H9 (cell line): ENCODE measurements at regions not wholly inside any gene's neighbourhood (a gene's known extent, or its start where the extent isn't known, plus 50 kb on each side); places are given as distances from the start of the nearest gene placed in this dataset.

Source experiments
- DNase-seq: peaks from one replicate; pipeline ENCODE4 v3.0.0-alpha.2; 2017
- H2AFZ ChIP-seq: one replicate; pipeline ENCODE4 v1.6.1; 2013; ENCODE audit warnings: mild to moderate bottlenecking, low read length, control low read depth, moderate library complexity
- H2AK5ac ChIP-seq: 2 replicates; pipeline ENCODE4 v1.6.1; 2013; ENCODE audit warnings: low read length, control low read depth, mixed read lengths; ENCODE audit not compliant: insufficient read length
- H2BK120ac ChIP-seq: one replicate; pipeline ENCODE4 v1.6.1; 2013; ENCODE audit warnings: low read depth, mild to moderate bottlenecking, low read length, control low read depth, inconsistent platforms; ENCODE audit not compliant: poor library complexity, severe bottlenecking
- H2BK12ac ChIP-seq: 2 replicates; pipeline ENCODE4 v1.6.1; 2013; ENCODE audit warnings: low read length, control low read depth, mixed read lengths, low read depth; ENCODE audit not compliant: insufficient read length
- H2BK15ac ChIP-seq: 2 replicates; pipeline ENCODE4 v1.6.1; 2013; ENCODE audit warnings: low read depth, low read length, control low read depth
- H2BK20ac ChIP-seq: one replicate; pipeline ENCODE4 v1.6.1; 2013; ENCODE audit warnings: low read depth, mild to moderate bottlenecking, low read length, control low read depth, inconsistent platforms; ENCODE audit not compliant: poor library complexity, severe bottlenecking
- H2BK5ac ChIP-seq: 2 replicates; pipeline ENCODE4 v1.6.1; 2013; ENCODE audit warnings: low read length, control low read depth, mixed read lengths; ENCODE audit not compliant: insufficient read length
- H3K14ac ChIP-seq: 2 replicates; pipeline ENCODE4 v1.6.1; 2013; ENCODE audit warnings: low read length, control low read depth; ENCODE audit not compliant: insufficient read depth
- H3K18ac ChIP-seq: 2 replicates; pipeline ENCODE4 v1.6.1; 2013; ENCODE audit warnings: low read depth, mild to moderate bottlenecking, mixed read lengths, low read length, control low read depth; ENCODE audit not compliant: insufficient read length
- H3K23ac ChIP-seq: 2 replicates; pipeline ENCODE4 v1.6.1; 2013; ENCODE audit warnings: low read length, control low read depth, mixed read lengths, low read depth; ENCODE audit not compliant: insufficient read length
- H3K23me2 ChIP-seq: 2 replicates; pipeline ENCODE4 v1.6.1; 2013; ENCODE audit warnings: low read depth, mild to moderate bottlenecking, mixed read lengths, low read length, control low read depth; ENCODE audit not compliant: insufficient read length, poor library complexity, severe bottlenecking
- H3K27ac ChIP-seq: 2 replicates; pipeline ENCODE4 v1.5.1; 2013; ENCODE audit warnings: low read length, control low read depth, mixed read lengths, low read depth; ENCODE audit not compliant: insufficient read length
- H3K27me3 ChIP-seq: 2 replicates; pipeline ENCODE4 v1.6.1; 2013; ENCODE audit warnings: low read length, control low read depth, inconsistent platforms; ENCODE audit not compliant: insufficient read depth
- H3K4ac ChIP-seq: 2 replicates; pipeline ENCODE4 v1.6.1; 2013; ENCODE audit warnings: low read depth, mild to moderate bottlenecking, control low read depth, inconsistent platforms, low read length, moderate library complexity
- H3K4me1 ChIP-seq: 2 replicates; pipeline ENCODE4 v1.6.1; 2013; ENCODE audit warnings: low read length, control low read depth, inconsistent platforms; ENCODE audit not compliant: insufficient read depth
- H3K4me2 ChIP-seq: 2 replicates; pipeline ENCODE4 v1.6.1; 2013; ENCODE audit warnings: low read length, control low read depth, mixed read lengths; ENCODE audit not compliant: insufficient read length, insufficient read depth
- H3K56ac ChIP-seq: 2 replicates; pipeline ENCODE4 v1.6.1; 2013; ENCODE audit warnings: low read depth, mild to moderate bottlenecking, mixed read lengths, low read length, control low read depth; ENCODE audit not compliant: insufficient read length
- H3K79me1 ChIP-seq: 2 replicates; pipeline ENCODE4 v1.6.1; 2013; ENCODE audit warnings: low read depth, mild to moderate bottlenecking, moderate library complexity, low read length, control low read depth, inconsistent platforms; ENCODE audit not compliant: insufficient read depth, poor library complexity, severe bottlenecking
- H3K79me2 ChIP-seq: 2 replicates; pipeline ENCODE4 v1.6.1; 2013; ENCODE audit warnings: low read length, control low read depth, inconsistent platforms; ENCODE audit not compliant: insufficient read depth
- H3K9ac ChIP-seq: 2 replicates; pipeline ENCODE4 v1.6.1; 2013; ENCODE audit warnings: low read length, control low read depth, mixed read lengths; ENCODE audit not compliant: insufficient read length; ENCODE audit errors: extremely low read depth
- H3K9me3 ChIP-seq: one replicate; pipeline ENCODE4 v1.6.1; 2013; ENCODE audit warnings: low read depth, low read length, inconsistent platforms; ENCODE audit not compliant: control insufficient read depth
- H3T11ph ChIP-seq: one replicate; pipeline ENCODE4 v1.6.1; 2013; ENCODE audit warnings: mild to moderate bottlenecking, low read length, control low read depth, inconsistent platforms
- H4K20me1 ChIP-seq: one replicate; pipeline ENCODE4 v1.6.1; 2013; ENCODE audit not compliant: control insufficient read depth, insufficient read length, insufficient read depth
- H4K5ac ChIP-seq: 2 replicates; pipeline ENCODE4 v1.6.1; 2013; ENCODE audit warnings: low read depth, mild to moderate bottlenecking, mixed read lengths, low read length, control low read depth; ENCODE audit not compliant: insufficient read length
- H4K8ac ChIP-seq: replicated peaks from 2 replicates; pipeline ENCODE4 v1.6.1; 2013; ENCODE audit warnings: low read length, control low read depth, mixed read lengths, low read depth; ENCODE audit not compliant: insufficient read length
- H4K91ac ChIP-seq: 2 replicates; pipeline ENCODE4 v1.6.1; 2013; ENCODE audit warnings: low read depth, mild to moderate bottlenecking, moderate library complexity, mixed read lengths, low read length, control low read depth; ENCODE audit not compliant: insufficient read length
- H3K27ac Mint-ChIP-seq, 3 experiments: 2 replicates in 2 of 3; 3 replicates in 1 of 3; pipeline ENCODE4 v1.8.0; 2020 to 2021; ENCODE audit warnings: mixed read lengths in 3 of 3, mild to moderate bottlenecking in 1 of 3, moderate library complexity in 1 of 3
- H3K27me3 Mint-ChIP-seq: 2 replicates; pipeline ENCODE4 v1.8.0; 2021; ENCODE audit warnings: low read depth, mild to moderate bottlenecking, moderate library complexity, mixed read lengths
- H3K36me3 Mint-ChIP-seq, 3 experiments: 2 replicates in 2 of 3; 3 replicates in 1 of 3; pipeline ENCODE4 v1.8.0; 2020 to 2021; ENCODE audit warnings: low read depth in 3 of 3, mixed read lengths in 3 of 3; ENCODE audit not compliant: insufficient read depth in 1 of 3
- H3K4me1 Mint-ChIP-seq, 2 experiments: 2 replicates each; pipeline ENCODE4 v1.8.0; 2020; ENCODE audit warnings: mixed read lengths in 2 of 2
- H3K4me3 Mint-ChIP-seq, 2 experiments: 2 replicates in 1 of 2; 3 replicates in 1 of 2; pipeline ENCODE4 v1.8.0; 2020 to 2021; ENCODE audit warnings: mild to moderate bottlenecking in 2 of 2, mixed read lengths in 2 of 2, moderate library complexity in 1 of 2
- H3K9me3 Mint-ChIP-seq, 2 experiments: 2 replicates in 1 of 2; 3 replicates in 1 of 2; pipeline ENCODE4 v1.8.0; 2020; ENCODE audit warnings: mild to moderate bottlenecking in 2 of 2, mixed read lengths in 2 of 2, moderate library complexity in 1 of 2
- CTCF ChIP-seq: fragments of 200-600 bp; sonication (generic); conservative IDR thresholded peaks from 3 replicates; pipeline ENCODE4 v1.8.0; 2021; ENCODE audit warnings: antibody characterized with exemption, mild to moderate bottlenecking
- WGBS: extraction: QIAGEN DNeasy Blood & Tissue Kit; methylation state at CpG from one replicate; pipeline ENCODE4 v1.1.7; 2013; ENCODE audit warnings: missing lambda C conversion rate, low lambda C conversion rate, mixed read lengths; ENCODE audit not compliant: insufficient read length; ENCODE audit errors: extremely low coverage; 5-methylcytosine and 5-hydroxymethylcytosine counted together

GRCh38 chr11:112831041-112831440, 130.2 kb upstream of the NCAM1 start:
- H2AFZ ChIP-seq, result no peak overlapping the region
- H3K27me3 Mint-ChIP-seq, result no peaks in the 10 kb centered on the region
- H3K27me3 ChIP-seq, result no peaks in the 10 kb centered on the region
- no peak overlapping the region for H3K56ac ChIP-seq
- no peak overlapping the region for H3T11ph ChIP-seq
- no peaks in the 10 kb centered on the region for H4K20me1 ChIP-seq
- DNase-seq, result no peak
- H3K79me1 ChIP-seq, result no peaks in the 10 kb centered on the region
- H3K23ac ChIP-seq, result no peak overlapping the region
- H3K4me2 ChIP-seq, result no peak overlapping the region
- H3K9me3 Mint-ChIP-seq, result peaks cover 0 to 4% of the 10 kb centered on the region in 2 experiments; a peak in 3 of 5 replicates
- no peak overlapping the region for H2BK5ac ChIP-seq
- H3K27ac Mint-ChIP-seq, result no peak overlapping the region
- no CpG with 5 or more reads among the region's 1 CpG for WGBS
- no peak overlapping the region for H4K91ac ChIP-seq
- H3K36me3 Mint-ChIP-seq, result no peaks in the 10 kb centered on the region; a peak in 1 of 7 replicates
- H3K4me1 ChIP-seq, result peaks cover 4% of the 10 kb centered on the region
- H4K8ac ChIP-seq, result no peak overlapping the region
- no peak overlapping the region for H2BK20ac ChIP-seq
- no peak overlapping the region for H3K27ac ChIP-seq
- H4K5ac ChIP-seq, result no peak overlapping the region
- no peak overlapping the region for H2BK12ac ChIP-seq
- H2BK120ac ChIP-seq, result no peak overlapping the region
- no peaks in the 10 kb centered on the region for H3K23me2 ChIP-seq
- no peak overlapping the region for H2BK15ac ChIP-seq
- H3K18ac ChIP-seq, result no peak overlapping the region
- peaks cover 15 to 22% of the 10 kb centered on the region in 2 experiments for H3K4me1 Mint-ChIP-seq
- H3K9me3 ChIP-seq, result no peaks in the 10 kb centered on the region
- H3K14ac ChIP-seq, result no peak overlapping the region
- no peak overlapping the region for H2AK5ac ChIP-seq
- H3K4me3 Mint-ChIP-seq, result no peak overlapping the region
- H3K79me2 ChIP-seq, result no peaks in the 10 kb centered on the region; the same call in 1 of the 2 replicates
- no peak overlapping the region for H3K9ac ChIP-seq
- H3K4ac ChIP-seq, result no peak overlapping the region
- no peak for TF ChIP-seq CTCF
